ENCODE measurements at regions not wholly inside any gene's neighbourhood (a gene's known extent, or its start where the extent isn't known, plus 50 kb on each side); places are given as distances from the start of the nearest gene placed in this dataset.

DNA sequence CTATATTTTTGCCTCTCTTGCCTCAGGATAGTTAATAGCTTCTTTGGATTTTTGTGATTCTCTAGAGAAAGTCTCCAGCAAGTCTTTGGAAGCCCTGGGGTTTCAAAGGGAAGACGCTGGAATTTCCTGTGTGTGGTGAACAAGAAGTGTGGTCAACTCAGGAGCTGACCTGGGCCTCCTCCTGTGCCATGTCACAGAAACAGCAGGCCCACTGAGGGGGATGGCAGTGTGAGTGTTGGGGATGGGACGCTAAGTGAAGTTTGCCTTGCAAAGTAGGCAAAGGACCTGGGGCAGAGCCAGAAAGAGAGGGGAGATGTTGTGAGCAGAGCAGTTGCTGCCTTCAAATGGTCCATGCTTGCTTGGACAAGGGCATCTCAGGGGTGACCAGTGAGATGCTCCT lies 226.3 kb downstream of the DMRT2 start:
- intact Hi-C loops (cut with micrococcal nuclease) = no loop called here

DNA sequence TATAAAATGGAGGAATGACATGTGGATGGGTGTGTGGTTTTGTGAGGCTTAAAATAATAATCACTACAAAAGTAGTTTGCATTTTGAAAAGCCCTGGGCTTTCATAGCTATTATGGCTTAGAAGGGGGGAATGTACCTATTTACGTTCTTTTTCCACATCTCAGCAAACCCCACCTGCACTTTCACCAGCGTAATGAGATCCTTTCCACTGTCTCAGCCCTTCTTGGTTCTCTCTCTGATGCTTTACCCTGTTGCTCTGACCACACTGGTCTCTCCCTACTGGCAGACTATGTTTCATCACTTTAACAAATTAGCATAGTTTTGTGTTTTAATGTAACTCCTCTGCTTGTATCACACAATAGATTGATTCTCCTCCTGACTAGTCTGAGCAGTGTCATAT lies 234.6 kb downstream of the DMRT2 start:
- no peak overlapping the region for H3K27ac Mint-ChIP-seq
- DNase-seq = no peak
- Histone ChIP-seq H4K20me1 (ENCODE audit: insufficient read depth, low read length) (no peaks in the 10 kb centered on the region), H3K4me1 (ENCODE audit: control insufficient read depth in 1 of 2, insufficient read depth in 2 of 2, low read length in 2 of 2) (no peaks in the 10 kb centered on the region), H3K4me3 (replicated peaks in 1 of 3; ENCODE audit: low read depth in 2 of 3, low read length in 3 of 3) (no peak overlapping the region), H3K27ac (ENCODE audit: low read depth in 1 of 2, low read length in 2 of 2) (no peak overlapping the region), H3K36me3 (replicated peaks in 1 of 2; ENCODE audit: control insufficient read depth in 1 of 2, insufficient read depth in 2 of 2, low read length in 2 of 2) (no peaks in the 10 kb centered on the region), H3K9ac (ENCODE audit: insufficient read depth, low read length, poor library complexity, severe bottlenecking) (no peak overlapping the region), H3K79me2 (ENCODE audit: insufficient read depth, low read length) (no peaks in the 10 kb centered on the region), H3K9me3 (replicated peaks in 1 of 2; ENCODE audit: control insufficient read depth in 1 of 2, insufficient read depth in 1 of 2, low read length in 2 of 2) (peaks cover 13 to 29% of the 10 kb centered on the region in 2 donors), H3K27me3 (ENCODE audit: control insufficient read depth in 2 of 2, insufficient read depth in 2 of 2, low read length in 2 of 2) (no peaks in the 10 kb centered on the region), H3K4me2 (replicated peaks; ENCODE audit: extremely low read depth, low read length, poor library complexity, severe bottlenecking) (no peak overlapping the region), H2AFZ (ENCODE audit: insufficient read depth, low read depth, low read length, poor library complexity, severe bottlenecking) (no peak overlapping the region)
- H3K27me3 Mint-ChIP-seq (ENCODE audit: low read depth in 3 of 3) = peaks cover 0 to 2% (median 0%) of the 10 kb centered on the region in 3 donors
- no peaks in the 10 kb centered on the region for H3K36me3 Mint-ChIP-seq
- intact Hi-C loops (cut with micrococcal nuclease) = no loop called here
- no peaks in the 10 kb centered on the region for H3K4me1 Mint-ChIP-seq
- H3K9me3 Mint-ChIP-seq = peaks cover 2 to 18% (median 12%) of the 10 kb centered on the region in 7 donors
- WGBS (ENCODE audit: insufficient coverage) = 100% methylated on average over 1 of the region's 2 CpGs
- no peak overlapping the region for H3K4me3 Mint-ChIP-seq
- TF ChIP-seq, protein P1, sequence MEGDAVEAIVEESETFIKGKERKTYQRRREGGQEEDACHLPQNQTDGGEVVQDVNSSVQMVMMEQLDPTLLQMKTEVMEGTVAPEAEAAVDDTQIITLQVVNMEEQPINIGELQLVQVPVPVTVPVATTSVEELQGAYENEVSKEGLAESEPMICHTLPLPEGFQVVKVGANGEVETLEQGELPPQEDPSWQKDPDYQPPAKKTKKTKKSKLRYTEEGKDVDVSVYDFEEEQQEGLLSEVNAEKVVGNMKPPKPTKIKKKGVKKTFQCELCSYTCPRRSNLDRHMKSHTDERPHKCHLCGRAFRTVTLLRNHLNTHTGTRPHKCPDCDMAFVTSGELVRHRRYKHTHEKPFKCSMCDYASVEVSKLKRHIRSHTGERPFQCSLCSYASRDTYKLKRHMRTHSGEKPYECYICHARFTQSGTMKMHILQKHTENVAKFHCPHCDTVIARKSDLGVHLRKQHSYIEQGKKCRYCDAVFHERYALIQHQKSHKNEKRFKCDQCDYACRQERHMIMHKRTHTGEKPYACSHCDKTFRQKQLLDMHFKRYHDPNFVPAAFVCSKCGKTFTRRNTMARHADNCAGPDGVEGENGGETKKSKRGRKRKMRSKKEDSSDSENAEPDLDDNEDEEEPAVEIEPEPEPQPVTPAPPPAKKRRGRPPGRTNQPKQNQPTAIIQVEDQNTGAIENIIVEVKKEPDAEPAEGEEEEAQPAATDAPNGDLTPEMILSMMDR (IDR thresholded peaks at IDR 0.05) = no peak

More for the DNA sequence above, 226.3 kb downstream of the DMRT2 start:
- DNase-seq = no peak
- H3K9ac ChIP-seq (ENCODE audit: insufficient read depth, low read length, poor library complexity, severe bottlenecking) = no peak overlapping the region
- no peaks in the 10 kb centered on the region for H3K27me3 ChIP-seq (ENCODE audit: control insufficient read depth in 2 of 2, insufficient read depth in 2 of 2, low read length in 2 of 2)
- no peak overlapping the region for H2AFZ ChIP-seq (ENCODE audit: insufficient read depth, low read depth, low read length, poor library complexity, severe bottlenecking)
- no peaks in the 10 kb centered on the region for H3K36me3 ChIP-seq (replicated peaks in 1 of 2; ENCODE audit: control insufficient read depth in 1 of 2, insufficient read depth in 2 of 2, low read length in 2 of 2)
- H4K20me1 ChIP-seq (ENCODE audit: insufficient read depth, low read length) = no peaks in the 10 kb centered on the region
- peaks cover 0 to 12% (median 3%) of the 10 kb centered on the region in 7 donors for H3K9me3 Mint-ChIP-seq
- H3K4me2 ChIP-seq (replicated peaks; ENCODE audit: extremely low read depth, low read length, poor library complexity, severe bottlenecking) = no peak overlapping the region
- H3K36me3 Mint-ChIP-seq = no peaks in the 10 kb centered on the region
- peaks cover 0 to 5% of the 10 kb centered on the region in 2 donors for H3K9me3 ChIP-seq (replicated peaks in 1 of 2; ENCODE audit: control insufficient read depth in 1 of 2, insufficient read depth in 1 of 2, low read length in 2 of 2)
- TF ChIP-seq, protein P1 (IDR thresholded peaks at IDR 0.05) = no peak
- no peaks in the 10 kb centered on the region for H3K4me1 ChIP-seq (ENCODE audit: control insufficient read depth in 1 of 2, insufficient read depth in 2 of 2, low read length in 2 of 2)
- H3K27me3 Mint-ChIP-seq (ENCODE audit: low read depth in 3 of 3) = peaks cover 0 to 1% (median 0%) of the 10 kb centered on the region in 3 donors
- no peak overlapping the region for H3K27ac ChIP-seq (ENCODE audit: low read depth in 1 of 2, low read length in 2 of 2)
- no peak overlapping the region for H3K4me3 ChIP-seq (replicated peaks in 1 of 3; ENCODE audit: low read depth in 2 of 3, low read length in 3 of 3)
- H3K4me3 Mint-ChIP-seq = no peak overlapping the region
- peak overlapping the region in 1 of 7 donors; percentile 32 for H3K27ac Mint-ChIP-seq
- 50% methylated on average over 1 of the region's 2 CpGs for WGBS (ENCODE audit: insufficient coverage)
- H3K79me2 ChIP-seq (ENCODE audit: insufficient read depth, low read length) = no peaks in the 10 kb centered on the region
- H3K4me1 Mint-ChIP-seq = no peaks in the 10 kb centered on the region

Measured in CD14-positive monocyte (primary cell).